ENCODE measurements at regions not wholly inside any gene's neighbourhood (a gene's known extent, or its start where the extent isn't known, plus 50 kb on each side); places are given as distances from the start of the nearest gene placed in this dataset.
A peak's percentile ranks its signal among the peaks of the same experiment; 100 is the strongest.
"Not testable (repeated sequence)": the region's sequence is repeated elsewhere in the genome, so short reads cannot be mapped to it uniquely, and the experiment has no call there.

GRCh38 chr12:68387338-68387737, 55.2 kb upstream of the MDM1 start:
- no peak for DNase-seq

DNA sequence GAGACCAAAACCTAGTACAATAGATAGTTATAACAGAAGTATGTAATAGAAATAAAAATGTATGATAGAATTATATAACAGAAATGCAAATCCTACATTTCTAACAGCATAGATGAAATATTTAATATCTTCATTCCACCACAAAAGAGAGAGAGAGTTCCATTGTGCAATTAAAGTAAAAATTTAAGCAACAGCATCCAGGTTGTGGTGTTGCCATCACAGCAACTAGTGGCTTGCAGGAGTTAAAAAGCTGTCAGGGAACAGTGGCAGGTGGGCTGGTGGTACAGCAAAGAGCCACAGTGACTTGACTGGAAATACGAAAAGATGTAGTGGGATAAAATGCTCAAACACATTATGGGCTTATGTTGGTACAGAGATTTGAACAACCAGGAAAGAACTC, 57.1 kb upstream of the MDM1 start:
- DNase-seq = no peak

GRCh38 chr12:68391937-68392336, 59.8 kb upstream of the MDM1 start:
- DNase-seq = no peak

DNA sequence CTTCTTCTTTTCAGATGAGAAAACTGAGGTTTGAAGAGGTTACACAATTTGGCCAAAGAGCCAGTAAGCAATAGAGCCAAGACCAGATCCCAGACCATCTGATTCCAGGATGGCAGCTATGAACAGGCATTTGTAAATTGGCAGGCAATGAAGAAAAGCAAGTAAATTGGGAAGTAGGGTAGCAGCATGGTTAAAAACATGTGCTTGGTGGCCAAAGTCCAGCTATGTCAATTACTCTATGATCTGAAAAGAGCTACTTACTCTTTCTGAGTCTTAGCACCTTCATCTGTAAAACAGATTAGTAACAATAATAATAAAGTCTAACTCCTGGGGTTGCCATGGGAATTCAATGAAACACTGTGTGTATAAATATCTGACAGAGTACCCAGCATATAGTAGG, 60.2 kb upstream of the MDM1 start:
- no peak for DNase-seq

GRCh38 chr12:68393417-68393816, 61.3 kb upstream of the MDM1 start:
- DNase-seq = no peak

DNA sequence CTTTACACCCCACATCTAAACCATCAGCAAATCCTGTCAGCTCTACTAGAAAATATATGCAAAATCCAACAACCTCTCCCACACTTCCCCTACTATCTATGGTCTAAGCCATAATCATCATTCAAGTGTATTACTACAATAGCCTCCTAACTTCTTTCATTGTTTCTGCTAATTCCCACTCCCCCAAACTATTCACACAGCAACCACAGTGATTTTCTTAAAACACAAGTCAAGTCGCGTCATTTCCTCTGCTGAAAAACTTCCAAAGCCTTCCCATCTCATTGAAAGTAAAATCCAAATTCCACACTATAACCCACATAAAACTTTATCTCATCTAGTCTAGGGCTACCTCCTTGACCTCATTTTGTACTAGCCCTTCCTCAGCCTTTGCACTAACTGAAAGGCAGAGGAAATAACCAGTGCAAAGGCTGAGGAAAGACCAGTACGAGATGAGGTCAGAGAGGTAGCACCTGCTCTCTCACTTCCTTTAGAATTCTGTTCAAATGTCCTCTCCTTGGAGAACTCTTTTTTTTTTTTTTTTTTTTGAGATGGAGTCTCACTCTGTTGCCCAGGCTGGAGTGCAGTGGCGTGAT, 65.5 kb upstream of the MDM1 start:
- DNase-seq = no peak

DNA sequence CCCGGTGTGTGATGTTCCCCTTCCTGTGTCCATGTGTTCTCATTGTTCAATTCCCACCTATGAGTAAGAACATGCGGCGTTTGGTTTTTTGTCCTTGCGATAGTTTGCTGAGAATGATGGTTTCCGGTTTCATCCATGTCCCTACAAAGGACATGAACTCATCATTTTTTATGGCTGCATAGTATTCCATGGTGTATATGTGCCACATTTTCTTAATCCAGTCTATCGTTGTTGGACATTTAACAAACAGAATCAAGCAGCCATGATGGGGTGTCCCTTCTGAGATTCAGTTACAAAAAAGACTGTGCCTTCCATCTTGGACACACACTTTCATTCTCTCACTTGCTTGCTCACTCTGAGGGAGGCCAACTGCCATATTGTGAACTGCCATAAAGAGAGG, 66.5 kb upstream of the MDM1 start:
- not testable (repeated sequence) for DNase-seq

DNA sequence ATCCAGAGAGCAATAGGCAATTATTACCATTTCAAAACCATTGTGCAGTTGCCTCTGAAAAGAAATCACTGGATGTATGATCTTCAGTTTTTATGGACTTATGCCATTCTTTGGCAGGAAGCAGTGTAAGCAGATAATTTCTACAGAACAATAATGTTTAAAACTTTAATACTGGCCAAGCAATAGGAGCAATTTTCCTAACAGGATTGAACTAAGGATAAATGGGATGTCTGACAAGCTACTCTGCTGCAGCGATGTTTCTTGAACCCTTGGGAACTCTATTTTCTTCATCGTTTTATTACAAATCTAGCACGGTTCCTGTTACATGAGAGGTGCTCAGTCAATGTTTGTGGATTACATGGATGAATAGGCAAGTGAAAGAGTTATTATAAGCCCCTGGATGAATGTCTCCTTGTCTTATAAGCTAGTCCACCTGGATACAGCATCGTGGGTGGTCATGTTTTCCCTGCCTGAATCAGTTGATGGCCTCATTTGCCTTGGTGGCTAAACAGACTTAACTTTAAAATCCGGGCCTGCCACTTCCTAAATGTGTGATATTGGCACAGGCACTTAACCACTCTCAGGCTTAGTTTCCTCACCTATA, 68.2 kb upstream of the MDM1 start:
- no peak for DNase-seq

DNA sequence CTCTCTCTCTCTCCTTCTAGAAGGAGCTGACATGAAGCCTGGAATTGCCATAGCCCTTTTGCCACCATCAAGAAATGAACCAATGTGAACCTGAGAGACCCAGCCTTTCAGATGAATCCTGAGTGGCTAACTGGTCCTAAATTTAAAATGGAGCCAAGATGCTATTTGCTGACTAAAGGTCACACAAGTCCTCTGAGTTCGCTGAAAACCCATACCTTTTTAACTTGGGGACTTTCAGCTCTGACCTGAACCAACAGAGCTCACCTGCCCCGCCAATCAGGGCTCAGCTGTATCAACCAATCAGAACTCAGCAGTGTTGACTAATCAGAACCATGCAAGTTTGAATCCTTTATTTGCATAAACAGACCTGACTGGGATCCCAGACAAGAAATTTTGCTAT, 70.3 kb upstream of the MDM1 start:
- no peak for DNase-seq

- peak; percentile 18 for DNase-seq
Measured at GRCh38 chr12:68403296-68403695, 71.1 kb upstream of the MDM1 start.

- peak; percentile 53 for DNase-seq
Measured at GRCh38 chr12:68403711-68404110, 71.5 kb upstream of the MDM1 start.

DNA sequence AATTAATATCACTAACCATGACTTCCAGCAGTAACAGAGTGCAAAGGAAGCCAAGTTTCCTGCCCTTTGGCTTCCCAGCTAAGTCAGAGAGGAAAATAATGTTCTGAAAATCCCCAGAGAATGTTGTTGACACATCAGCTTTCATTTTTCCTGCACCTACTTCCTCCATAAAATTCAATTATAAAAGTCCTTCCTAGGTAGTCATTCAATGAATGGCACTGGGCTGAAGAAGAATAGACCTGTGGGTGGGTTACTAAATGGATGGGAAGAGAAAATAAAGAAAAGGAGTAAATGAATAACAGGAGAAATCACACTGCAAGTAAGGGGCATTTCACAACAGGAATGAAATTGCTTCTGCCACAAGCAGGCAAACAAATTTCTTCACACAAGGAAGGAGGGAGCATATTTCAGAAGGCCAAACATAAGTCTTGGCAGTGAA, 73.2 kb upstream of the MDM1 start:
- DNase-seq = peak; percentile 22

GRCh38 chr12:68406134-68406576, 74.0 kb upstream of the MDM1 start:
- DNase-seq = peak; percentile 85

DNA sequence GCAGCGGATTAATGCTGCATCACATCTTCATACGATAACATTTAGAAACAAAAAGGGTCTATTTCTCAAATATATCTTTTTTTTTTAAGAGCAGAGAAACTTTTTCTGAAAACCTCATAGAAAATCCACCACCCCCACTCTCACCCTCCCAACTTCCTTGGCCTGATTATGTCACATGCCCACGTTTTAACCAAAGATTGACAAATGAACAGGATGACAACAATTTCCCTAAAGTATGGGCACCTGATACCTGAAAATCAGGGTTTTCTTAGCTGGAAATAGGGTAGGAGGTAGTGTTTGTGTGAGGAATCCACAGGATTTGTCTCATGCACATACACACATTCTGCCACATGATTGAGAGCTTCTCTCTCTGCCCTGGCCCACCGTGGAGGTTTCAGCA, 74.7 kb upstream of the MDM1 start:
- DNase-seq = no peak

DNA sequence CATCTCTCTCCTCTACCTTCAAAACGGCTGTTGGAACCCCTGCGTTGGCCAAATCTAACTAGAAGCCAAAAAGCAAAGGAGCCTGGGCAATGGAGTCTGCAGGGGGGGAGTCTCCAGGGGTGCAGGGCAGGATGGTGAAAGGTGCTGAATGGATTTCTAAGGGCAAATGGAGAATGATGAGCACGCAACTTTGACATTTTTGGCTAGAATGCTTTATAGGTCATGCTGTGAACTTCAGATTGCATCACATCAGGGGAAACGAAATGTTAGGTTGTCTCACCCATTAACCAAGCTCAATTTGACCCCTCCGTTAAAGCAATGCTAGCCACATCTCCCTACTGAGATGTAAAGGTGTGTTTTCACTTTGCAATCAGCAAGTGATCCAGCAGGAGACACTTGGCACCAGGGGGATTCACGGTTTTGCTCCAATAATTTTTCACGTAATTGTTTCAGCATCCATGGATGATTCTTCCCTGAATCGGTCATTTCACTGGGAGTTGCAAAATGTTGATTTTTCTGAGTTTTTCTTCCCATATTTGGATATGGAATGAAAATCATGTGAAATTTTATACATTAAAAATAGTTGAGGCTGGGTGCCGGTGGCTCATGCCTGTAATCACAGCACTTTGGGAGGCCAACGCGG, 78.0 kb upstream of the MDM1 start:
- no peak for DNase-seq

DNA sequence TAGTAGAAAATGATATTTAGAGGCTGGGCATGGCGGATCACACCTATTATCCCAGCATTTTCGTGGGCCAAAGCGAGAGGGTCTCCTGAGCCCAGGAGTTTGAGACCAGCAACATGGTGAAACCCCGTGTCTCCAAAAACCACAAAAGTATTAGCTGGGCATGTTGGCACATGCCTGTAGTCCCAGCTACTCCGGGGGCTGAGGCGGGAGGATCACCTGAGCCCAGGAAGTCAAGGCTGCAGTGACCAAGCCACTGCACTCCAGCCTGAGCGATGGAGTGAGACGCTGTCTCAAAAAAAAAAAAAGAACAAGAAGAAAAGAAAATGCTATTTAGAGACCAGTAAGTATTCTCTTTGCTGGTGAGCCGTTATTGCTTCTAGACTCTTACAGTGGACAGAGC, 79.2 kb upstream of the MDM1 start:
- no peak for DNase-seq

GRCh38 chr12:68414988-68415387, 82.8 kb upstream of the MDM1 start:
- DNase-seq = no peak

DNA sequence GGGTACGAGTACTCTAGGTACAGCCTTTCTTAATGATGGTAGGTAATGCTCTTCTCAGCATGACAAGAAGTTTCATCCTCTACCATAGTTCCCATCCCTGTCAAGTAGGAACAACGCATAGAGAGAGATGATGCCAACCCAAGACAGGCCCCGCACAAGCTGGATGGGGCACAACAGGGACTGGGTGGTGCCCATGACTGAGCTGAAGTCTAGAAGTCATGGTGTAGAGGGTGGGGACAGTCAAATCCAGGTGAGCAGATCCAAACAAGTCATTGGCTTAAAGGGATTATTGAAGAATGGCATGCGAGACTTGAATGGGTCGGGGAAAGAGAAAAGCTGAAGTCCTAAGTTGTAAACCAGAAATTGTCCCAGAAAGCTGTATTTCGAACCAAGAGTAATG, 84.2 kb upstream of the MDM1 start:
- DNase-seq = no peak

GRCh38 chr12:68416826-68417225, 84.7 kb upstream of the MDM1 start:
- DNase-seq = peak; percentile 69

DNA sequence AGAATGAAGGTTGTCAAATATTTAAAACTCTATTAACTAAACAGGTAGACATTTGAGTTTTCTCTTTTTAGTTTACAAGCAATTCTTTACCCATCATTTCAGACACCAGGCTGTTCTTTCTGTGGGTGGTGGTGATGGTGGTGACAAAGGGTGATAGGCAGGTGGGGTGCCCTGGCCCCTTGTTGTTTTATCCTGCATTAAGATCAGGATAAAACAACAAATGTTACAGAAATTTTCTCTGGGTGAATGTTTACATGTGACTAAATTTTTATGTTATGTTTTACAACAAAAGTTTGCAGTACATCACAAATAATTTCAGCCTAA, 85.9 kb upstream of the MDM1 start:
- DNase-seq = no peak

- peak; percentile 39 for DNase-seq
Measured at GRCh38 chr12:68420225-68421010, 88.3 kb upstream of the MDM1 start.

DNA sequence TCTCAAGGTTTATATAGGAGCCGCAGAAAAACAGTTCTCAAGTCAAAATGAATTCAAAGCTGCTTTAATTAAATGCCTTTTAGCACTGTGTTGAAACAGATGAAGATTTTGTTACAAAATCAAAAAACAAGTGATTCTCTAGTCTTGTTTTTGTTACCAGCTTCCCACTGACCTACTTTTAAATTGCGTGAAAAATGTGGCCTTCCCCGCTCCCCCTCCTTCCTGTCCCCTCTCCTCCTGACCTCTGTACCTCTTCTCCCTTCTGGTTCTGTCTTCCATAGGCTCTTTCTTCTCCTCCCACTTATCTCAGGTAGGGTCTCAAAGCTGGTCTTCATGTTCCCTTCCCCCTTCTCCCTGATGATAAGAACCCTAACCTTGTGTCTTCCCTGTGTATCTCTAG, 90.0 kb upstream of the MDM1 start:
- no peak for DNase-seq

GRCh38 chr12:68422956-68423574, 90.9 kb upstream of the MDM1 start:
- DNase-seq = no peak

DNA sequence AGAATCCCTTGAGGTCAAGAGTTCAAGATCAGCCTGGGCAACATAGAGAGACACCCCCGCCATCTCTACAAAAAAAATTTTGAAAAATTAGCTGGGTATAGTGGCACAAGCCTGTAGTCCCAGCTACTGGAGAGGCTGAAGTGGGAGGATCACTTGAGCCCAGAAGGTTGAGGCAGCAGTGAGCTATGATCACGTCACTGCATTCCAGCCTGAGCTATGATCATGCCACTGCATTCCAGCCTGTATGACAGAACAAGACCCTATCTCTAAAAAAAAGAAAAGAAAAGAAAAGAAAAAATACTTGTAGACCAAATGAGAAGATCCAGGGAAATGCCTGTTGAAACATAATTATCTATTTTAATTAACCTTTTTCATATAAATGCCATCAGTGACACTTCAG, 93.8 kb upstream of the MDM1 start:
- DNase-seq = peak; percentile 92

All from fibroblast of skin of right quadriceps (primary cell).